Keratinocyte (primary cell): ENCODE measurements at regions not wholly inside any gene's neighbourhood (a gene's known extent, or its start where the extent isn't known, plus 50 kb on each side); places are given as distances from the start of the nearest gene placed in this dataset.
"Not testable (repeated sequence)": the region's sequence is repeated elsewhere in the genome, so short reads cannot be mapped to it uniquely, and the experiment has no call there.

ENCODE experiments used
- DNase-seq: peaks from one replicate; pipeline ENCODE4 v3.0.0-alpha.2; 2011; ENCODE audit warnings: low read depth, missing footprints, low spot score
- FAIRE-seq: peaks from 2 replicates; lab custom pipeline; 2011; peaks lifted over from hg19 to GRCh38; lab: Jason Lieb, UNC
- H2AFZ ChIP-seq: 2 replicates; pipeline ENCODE4 v1.6.0; 2012; ENCODE audit warnings: low read length, control low read depth, inconsistent platforms; ENCODE audit not compliant: control insufficient read depth
- H3K27ac ChIP-seq: 2 replicates; pipeline ENCODE4 v1.5.1; 2011; ENCODE audit warnings: low read length; ENCODE audit not compliant: control insufficient read depth, insufficient read depth
- H3K27me3 ChIP-seq: 3 replicates; pipeline ENCODE4 v1.6.0; 2011; ENCODE audit warnings: low read length; ENCODE audit not compliant: control insufficient read depth, insufficient read depth; ENCODE audit errors: extremely low read depth
- H3K36me3 ChIP-seq, 2 experiments: 2 replicates in 1 of 2; 3 replicates in 1 of 2; pipeline ENCODE4 v1.5.1; 2011; ENCODE audit warnings: low read length in 2 of 2, mild to moderate bottlenecking in 1 of 2; ENCODE audit not compliant: control insufficient read depth in 2 of 2, insufficient read depth in 2 of 2; ENCODE audit errors: extremely low read depth in 1 of 2
- H3K4me1 ChIP-seq: 3 replicates; pipeline ENCODE4 v1.5.1; 2011; ENCODE audit warnings: low read length; ENCODE audit not compliant: control insufficient read depth, insufficient read depth; ENCODE audit errors: extremely low read depth
- H3K4me2 ChIP-seq: 3 replicates; pipeline ENCODE4 v1.6.0; 2011; ENCODE audit warnings: low read depth, low read length; ENCODE audit not compliant: control insufficient read depth, insufficient read depth; ENCODE audit errors: extremely low read depth
- H3K4me3 ChIP-seq, 3 experiments: fragments of 200-600 bp in 1 of 3; sonication (generic) in 1 of 3; 2 replicates in 2 of 3; 3 replicates in 1 of 3; pipeline ENCODE4 v1.5.1; 2011 to 2016; ENCODE audit warnings: low read length in 3 of 3, mild to moderate bottlenecking in 3 of 3, control low read depth in 2 of 3, inconsistent platforms in 1 of 3, low read depth in 1 of 3, mixed read lengths in 1 of 3, mixed run types in 1 of 3, moderate library complexity in 1 of 3; ENCODE audit not compliant: control insufficient read depth in 2 of 3, insufficient read depth in 2 of 3; ENCODE audit errors: extremely low read depth in 1 of 3
- H3K79me2 ChIP-seq: 2 replicates; pipeline ENCODE4 v1.6.0; 2012; ENCODE audit warnings: low read length; ENCODE audit not compliant: control insufficient read depth, insufficient read depth
- H3K9ac ChIP-seq: 3 replicates; pipeline ENCODE4 v1.6.0; 2011; ENCODE audit warnings: low read length; ENCODE audit not compliant: control insufficient read depth, insufficient read depth; ENCODE audit errors: extremely low read depth
- H3K9me1 ChIP-seq: 3 replicates; pipeline ENCODE4 v1.6.0; 2011; ENCODE audit warnings: low read length; ENCODE audit not compliant: control insufficient read depth, insufficient read depth; ENCODE audit errors: extremely low read depth
- H3K9me3 ChIP-seq: 2 replicates; pipeline ENCODE4 v1.5.1; 2012; ENCODE audit warnings: low read depth, low read length; ENCODE audit not compliant: control insufficient read depth
- H4K20me1 ChIP-seq: 3 replicates; pipeline ENCODE4 v1.6.0; 2011; ENCODE audit warnings: low read length; ENCODE audit not compliant: control insufficient read depth, insufficient read depth; ENCODE audit errors: extremely low read depth
- CTCF ChIP-seq, 3 experiments: IDR thresholded peaks in 1 of 3; conservative IDR thresholded peaks in 1 of 3; optimal IDR thresholded peaks in 1 of 3; 2 replicates in 2 of 3; 3 replicates in 1 of 3; pipeline versions ENCODE3 to v1.5.1; 2011; ENCODE audit warnings: low read length in 3 of 3, mild to moderate bottlenecking in 3 of 3, moderate library complexity in 2 of 3, control low read depth in 1 of 3, inconsistent platforms in 1 of 3; ENCODE audit not compliant: insufficient read depth in 2 of 3; ENCODE audit errors: extremely low read depth in 1 of 3
- EZH2 ChIP-seq: IDR thresholded peaks from one replicate; pipeline ENCODE4 v1.6.1; 2012; ENCODE audit warnings: inconsistent platforms, mild to moderate bottlenecking, low read length, moderate library complexity
- dilution Hi-C: fragments of 300-500 bp; cut with MboI; formaldehyde crosslinking; loops from one replicate; pipeline ENCODE4 v1.7.0; 2020; ENCODE audit warnings: low sequenced_read_pairs; ENCODE audit not compliant: extremely low pct_ligation_motif_present

GRCh38 chr16:60605652-60606051, 1430.6 kb downstream of the CDH8 start:
- H3K9me1 ChIP-seq, H3K9ac ChIP-seq, H3K36me3 ChIP-seq, H3K4me2 ChIP-seq, H3K27ac ChIP-seq, H3K79me2 ChIP-seq, dilution Hi-C loops, H3K27me3 ChIP-seq, H3K4me3 ChIP-seq, H3K9me3 ChIP-seq, DNase-seq, H4K20me1 ChIP-seq, FAIRE-seq, H3K4me1 ChIP-seq: not testable (repeated sequence)
- peak in 1 of 3 experiments; percentile 27 for TF ChIP-seq CTCF (optimal IDR thresholded peaks at IDR 0.05 in 1 of 3, IDR thresholded peaks at IDR 0.05 in 1 of 3, conservative IDR thresholded peaks at IDR 0.05 in 1 of 3; ENCODE audit: extremely low read depth in 1 of 3, insufficient read depth in 2 of 3, low read length in 3 of 3)
- H2AFZ ChIP-seq = peak overlapping the region; percentile 45

- Histone ChIP-seq H3K9me1 (no peaks in the 10 kb centered on the region), H3K27me3 (no peaks in the 10 kb centered on the region), H2AFZ (no peak overlapping the region), H3K36me3 (no peaks in the 10 kb centered on the region), H3K4me1 (peaks cover 4% of the 10 kb centered on the region), H3K4me2 (no peak overlapping the region), H3K27ac (no peak overlapping the region), H3K79me2 (no peaks in the 10 kb centered on the region), H4K20me1 (no peaks in the 10 kb centered on the region), H3K4me3 (no peak overlapping the region), H3K9ac (no peak overlapping the region), H3K9me3 (no peaks in the 10 kb centered on the region)
- TF ChIP-seq CTCF (optimal IDR thresholded peaks at IDR 0.05 in 1 of 3, IDR thresholded peaks at IDR 0.05 in 1 of 3, conservative IDR thresholded peaks at IDR 0.05 in 1 of 3; ENCODE audit: extremely low read depth in 1 of 3, insufficient read depth in 2 of 3, low read length in 3 of 3) = no peak
- no peak for TF ChIP-seq EZH2
- DNase-seq (no peak), FAIRE-seq (no peak)
- dilution Hi-C loops = no loop called here
Observed at GRCh38 chr16:60605176-60605575, 1431.1 kb downstream of the CDH8 start.
